GM21786 (cell line): ENCODE measurements at regions not wholly inside any gene's neighbourhood (a gene's known extent, or its start where the extent isn't known, plus 50 kb on each side); places are given as distances from the start of the nearest gene placed in this dataset.

Experiments used
- ATAC-seq: cut with Tn5 transposase; IDR thresholded peaks from one replicate; pipeline ENCODE4 v1.9.1; 2021; ENCODE audit not compliant: unreplicated experiment

DNA sequence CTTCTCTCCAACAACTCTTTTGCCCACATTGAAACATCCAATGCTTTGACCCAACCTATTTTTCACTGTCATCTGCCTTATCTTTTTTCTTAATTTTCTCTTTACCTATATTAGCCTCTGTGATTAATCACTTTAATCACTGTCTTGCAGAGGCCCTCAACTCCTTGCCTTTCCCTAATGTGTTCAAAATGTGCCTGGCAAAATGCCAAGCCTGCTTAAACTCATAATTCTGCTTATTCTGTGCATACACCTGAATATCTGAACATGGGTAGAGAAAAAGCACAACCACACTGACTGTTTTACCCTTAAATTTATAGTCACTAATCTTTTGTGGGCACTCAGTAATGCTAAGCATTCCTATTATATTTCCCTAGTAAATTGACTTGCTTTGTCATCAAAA, 63.0 kb upstream of the GALNT13 start:
- no peak for ATAC-seq

GRCh38 chr2:153811516-153811915, 60.2 kb upstream of the GALNT13 start:
- ATAC-seq: no peak

DNA sequence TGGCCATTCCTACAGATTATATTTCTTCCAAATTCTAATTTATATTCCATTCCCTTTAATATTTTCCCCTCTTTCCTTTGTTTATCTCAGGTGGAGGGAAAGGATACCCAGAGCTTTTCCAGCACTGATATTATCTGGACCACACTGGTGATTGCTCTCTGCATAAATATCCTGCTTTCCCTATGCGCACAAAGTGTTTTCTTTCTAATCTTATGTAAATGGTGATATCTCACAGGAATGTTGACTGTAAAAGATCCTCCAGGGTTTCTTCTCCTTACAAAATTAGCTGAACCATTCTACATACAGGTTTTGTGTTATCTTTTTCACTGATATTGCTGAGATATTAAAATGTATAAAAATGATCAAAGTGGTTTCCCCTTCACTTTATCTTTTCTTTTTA, 59.1 kb upstream of the GALNT13 start:
- no peak for ATAC-seq

DNA sequence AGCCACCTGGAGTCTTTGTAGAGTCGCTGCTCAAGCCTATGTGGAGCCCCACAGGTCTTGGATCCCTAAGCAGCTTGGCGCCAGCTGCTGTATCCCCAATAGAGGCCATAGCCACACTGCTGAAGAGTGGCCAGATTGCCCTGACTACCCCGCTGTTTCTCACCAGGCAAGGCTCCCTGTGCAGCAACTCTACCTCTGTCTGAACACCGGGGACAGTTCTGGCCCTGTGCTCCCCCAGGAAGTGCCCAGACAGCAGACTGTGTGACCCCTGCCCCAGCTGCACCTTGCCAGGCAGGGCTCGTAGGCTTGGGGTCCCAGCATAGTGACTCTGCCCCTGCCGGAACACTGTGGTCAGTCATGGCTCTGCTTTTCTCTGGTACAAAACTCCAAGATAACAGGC, 53.5 kb upstream of the GALNT13 start:
- no peak for ATAC-seq

GRCh38 chr2:153819074-153819473, 52.6 kb upstream of the GALNT13 start:
- no peak for ATAC-seq

DNA sequence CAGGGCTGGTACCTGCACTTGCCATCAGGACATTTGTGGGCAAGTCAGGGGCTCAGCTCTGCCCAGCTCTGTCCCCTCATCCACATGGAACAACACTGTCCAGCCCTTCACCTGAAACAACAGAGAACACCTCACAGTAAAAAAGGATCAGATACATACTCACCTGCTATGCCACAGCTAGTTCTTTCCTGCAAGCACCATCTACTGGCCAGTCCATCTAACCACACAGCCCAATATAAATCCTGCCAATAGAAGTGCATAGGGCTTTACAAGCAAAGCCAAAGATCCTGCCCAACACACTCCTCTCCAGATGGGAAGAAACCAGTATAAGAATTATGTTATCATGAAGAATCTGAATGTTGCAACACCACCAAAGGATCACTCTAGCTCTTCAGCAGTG, 52.2 kb upstream of the GALNT13 start:
- ATAC-seq: no peak
